ENCODE measurements at regions not wholly inside any gene's neighbourhood (a gene's known extent, or its start where the extent isn't known, plus 50 kb on each side); places are given as distances from the start of the nearest gene placed in this dataset.

DNA sequence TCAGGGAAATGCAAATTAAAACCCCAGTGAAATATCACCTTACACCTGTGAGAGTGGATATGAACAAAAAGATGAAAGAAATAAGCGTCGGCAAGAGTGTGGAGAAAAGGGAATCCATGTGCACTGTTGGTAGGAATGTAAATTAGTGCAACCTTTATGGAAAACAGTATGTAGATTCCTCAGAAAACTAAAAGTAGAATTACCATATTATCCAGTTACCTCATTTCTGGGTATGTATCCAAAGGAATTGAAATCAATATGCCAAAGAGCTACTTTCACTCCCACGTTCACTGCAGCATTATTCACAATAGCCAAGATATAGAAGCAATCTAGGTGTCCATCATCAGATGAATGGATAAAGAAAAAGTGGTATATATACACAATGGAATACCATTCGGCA, 246.0 kb upstream of the ARHGAP20 start:
- no peaks in the 10 kb centered on the region for H3K27me3 Mint-ChIP-seq (ENCODE audit: low read depth)
- Histone ChIP-seq H3K23ac (ENCODE audit: insufficient read length, low read depth, low read length) (no peak overlapping the region), H4K8ac (replicated peaks; ENCODE audit: insufficient read length, low read depth, low read length) (no peak overlapping the region), H4K91ac (ENCODE audit: insufficient read length, low read depth, low read length) (no peak overlapping the region), H4K5ac (ENCODE audit: insufficient read length, low read depth, low read length) (no peak overlapping the region), H2AFZ (ENCODE audit: low read length) (no peak overlapping the region), H4K20me1 (ENCODE audit: control insufficient read depth, insufficient read depth, insufficient read length) (no peaks in the 10 kb centered on the region), H2BK5ac (ENCODE audit: insufficient read length, low read length) (no peak overlapping the region), H3K4me1 (ENCODE audit: insufficient read depth, low read length) (no peaks in the 10 kb centered on the region), H2AK5ac (ENCODE audit: insufficient read length, low read length) (no peak overlapping the region), H3K27me3 (ENCODE audit: insufficient read depth, low read length) (no peaks in the 10 kb centered on the region), H2BK20ac (ENCODE audit: low read depth, low read length, poor library complexity, severe bottlenecking) (no peak overlapping the region), H3K4me2 (ENCODE audit: insufficient read depth, insufficient read length, low read length) (no peak overlapping the region), H2BK12ac (ENCODE audit: insufficient read length, low read depth, low read length) (no peak overlapping the region), H3K23me2 (ENCODE audit: insufficient read length, low read depth, low read length, poor library complexity, severe bottlenecking) (no peaks in the 10 kb centered on the region), H3K4ac (ENCODE audit: low read depth, low read length) (no peak overlapping the region), H3K9ac (ENCODE audit: extremely low read depth, insufficient read length, low read length) (no peak overlapping the region), H3K9me3 (ENCODE audit: control insufficient read depth, low read depth, low read length) (no peaks in the 10 kb centered on the region), H3K79me1 (ENCODE audit: insufficient read depth, low read depth, low read length, poor library complexity, severe bottlenecking) (no peaks in the 10 kb centered on the region), H3K18ac (ENCODE audit: insufficient read length, low read depth, low read length) (no peak overlapping the region), H3T11ph (ENCODE audit: low read length) (no peak overlapping the region), H2BK15ac (ENCODE audit: low read depth, low read length) (no peak overlapping the region), H3K56ac (ENCODE audit: insufficient read length, low read depth, low read length) (no peak overlapping the region), H3K14ac (ENCODE audit: insufficient read depth, low read length) (no peak overlapping the region), H3K79me2 (ENCODE audit: insufficient read depth, low read length) (no peaks in the 10 kb centered on the region), H2BK120ac (ENCODE audit: low read depth, low read length, poor library complexity, severe bottlenecking) (no peak overlapping the region), H3K27ac (ENCODE audit: insufficient read length, low read depth, low read length) (no peak overlapping the region)
- H3K4me3 Mint-ChIP-seq: no peak overlapping the region
- TF ChIP-seq, protein P1, sequence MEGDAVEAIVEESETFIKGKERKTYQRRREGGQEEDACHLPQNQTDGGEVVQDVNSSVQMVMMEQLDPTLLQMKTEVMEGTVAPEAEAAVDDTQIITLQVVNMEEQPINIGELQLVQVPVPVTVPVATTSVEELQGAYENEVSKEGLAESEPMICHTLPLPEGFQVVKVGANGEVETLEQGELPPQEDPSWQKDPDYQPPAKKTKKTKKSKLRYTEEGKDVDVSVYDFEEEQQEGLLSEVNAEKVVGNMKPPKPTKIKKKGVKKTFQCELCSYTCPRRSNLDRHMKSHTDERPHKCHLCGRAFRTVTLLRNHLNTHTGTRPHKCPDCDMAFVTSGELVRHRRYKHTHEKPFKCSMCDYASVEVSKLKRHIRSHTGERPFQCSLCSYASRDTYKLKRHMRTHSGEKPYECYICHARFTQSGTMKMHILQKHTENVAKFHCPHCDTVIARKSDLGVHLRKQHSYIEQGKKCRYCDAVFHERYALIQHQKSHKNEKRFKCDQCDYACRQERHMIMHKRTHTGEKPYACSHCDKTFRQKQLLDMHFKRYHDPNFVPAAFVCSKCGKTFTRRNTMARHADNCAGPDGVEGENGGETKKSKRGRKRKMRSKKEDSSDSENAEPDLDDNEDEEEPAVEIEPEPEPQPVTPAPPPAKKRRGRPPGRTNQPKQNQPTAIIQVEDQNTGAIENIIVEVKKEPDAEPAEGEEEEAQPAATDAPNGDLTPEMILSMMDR (conservative IDR thresholded peaks at IDR 0.05): no peak
- H3K36me3 Mint-ChIP-seq (ENCODE audit: insufficient read depth in 1 of 3, low read depth in 3 of 3): no peaks in the 10 kb centered on the region
- H3K27ac Mint-ChIP-seq: no peak overlapping the region
- no peak for DNase-seq
- no peaks in the 10 kb centered on the region for H3K9me3 Mint-ChIP-seq
- no CpG with 5 or more reads among the region's 4 CpGs for WGBS (ENCODE audit: extremely low coverage, insufficient read length, low lambda C conversion rate)
- H3K4me1 Mint-ChIP-seq: 0 out of 4 replicates have a peak, but pooled peaks cover 0 to 3% of the 10 kb centered on the region in 2 experiments
